ENCODE measurements at regions not wholly inside any gene's neighbourhood (a gene's known extent, or its start where the extent isn't known, plus 50 kb on each side); places are given as distances from the start of the nearest gene placed in this dataset.

DNA sequence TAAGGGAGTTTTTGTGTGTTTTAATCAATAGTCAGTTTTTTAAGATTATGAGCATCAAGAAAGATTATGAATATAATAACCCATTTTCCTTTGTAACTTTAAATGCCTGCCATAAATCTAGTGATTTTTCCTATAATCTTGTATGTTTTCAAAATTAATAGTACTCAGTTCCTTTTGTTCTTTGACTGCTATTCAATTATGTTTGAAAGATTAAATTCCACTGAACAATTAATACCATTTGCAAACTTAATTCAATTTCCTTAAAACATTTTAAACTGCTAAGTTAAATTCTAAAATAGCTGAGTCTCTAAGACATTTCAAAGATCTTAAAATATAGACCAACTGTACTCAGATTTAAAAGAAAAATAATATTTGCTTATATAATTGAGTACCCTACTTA, 1173.9 kb upstream of the TMEFF2 start:
- TF ChIP-seq, protein P1, sequence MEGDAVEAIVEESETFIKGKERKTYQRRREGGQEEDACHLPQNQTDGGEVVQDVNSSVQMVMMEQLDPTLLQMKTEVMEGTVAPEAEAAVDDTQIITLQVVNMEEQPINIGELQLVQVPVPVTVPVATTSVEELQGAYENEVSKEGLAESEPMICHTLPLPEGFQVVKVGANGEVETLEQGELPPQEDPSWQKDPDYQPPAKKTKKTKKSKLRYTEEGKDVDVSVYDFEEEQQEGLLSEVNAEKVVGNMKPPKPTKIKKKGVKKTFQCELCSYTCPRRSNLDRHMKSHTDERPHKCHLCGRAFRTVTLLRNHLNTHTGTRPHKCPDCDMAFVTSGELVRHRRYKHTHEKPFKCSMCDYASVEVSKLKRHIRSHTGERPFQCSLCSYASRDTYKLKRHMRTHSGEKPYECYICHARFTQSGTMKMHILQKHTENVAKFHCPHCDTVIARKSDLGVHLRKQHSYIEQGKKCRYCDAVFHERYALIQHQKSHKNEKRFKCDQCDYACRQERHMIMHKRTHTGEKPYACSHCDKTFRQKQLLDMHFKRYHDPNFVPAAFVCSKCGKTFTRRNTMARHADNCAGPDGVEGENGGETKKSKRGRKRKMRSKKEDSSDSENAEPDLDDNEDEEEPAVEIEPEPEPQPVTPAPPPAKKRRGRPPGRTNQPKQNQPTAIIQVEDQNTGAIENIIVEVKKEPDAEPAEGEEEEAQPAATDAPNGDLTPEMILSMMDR (conservative IDR thresholded peaks at IDR 0.05; ENCODE audit: low read depth, low read length), result no peak
- TF ChIP-seq EZH2phosphoT487 (IDR thresholded peaks at IDR 0.05; ENCODE audit: borderline replicate concordance, low read length), result no peak
